ENCODE measurements at regions not wholly inside any gene's neighbourhood (a gene's known extent, or its start where the extent isn't known, plus 50 kb on each side); places are given as distances from the start of the nearest gene placed in this dataset.

GRCh38 chr11:130612291-130612851, 163.9 kb downstream of the ADAMTS15 start:
- peak; percentile 72 for DNase-seq (ENCODE audit: low read depth)

- no peak for DNase-seq (ENCODE audit: low read depth)
Measured at GRCh38 chr11:130613396-130613795, 165.0 kb downstream of the ADAMTS15 start.

- DNase-seq (ENCODE audit: low read depth), result no peak
Measured at GRCh38 chr11:130614591-130614990, 166.1 kb downstream of the ADAMTS15 start.

GRCh38 chr11:130615561-130615960, 167.1 kb downstream of the ADAMTS15 start:
- DNase-seq (ENCODE audit: low read depth), result no peak

- DNase-seq (ENCODE audit: low read depth), result no peak
Measured at GRCh38 chr11:130616573-130616972, 168.1 kb downstream of the ADAMTS15 start.

- DNase-seq (ENCODE audit: low read depth), result no peak
Measured at GRCh38 chr11:130617001-130617400, 168.6 kb downstream of the ADAMTS15 start.

- no peak for DNase-seq (ENCODE audit: low read depth)
Measured at GRCh38 chr11:130620548-130620947, 172.1 kb downstream of the ADAMTS15 start.

GRCh38 chr11:130622141-130622542, 173.7 kb downstream of the ADAMTS15 start:
- no peak for DNase-seq (ENCODE audit: low read depth)

GRCh38 chr11:130623670-130624668, 175.5 kb downstream of the ADAMTS15 start:
- no peak for DNase-seq (ENCODE audit: low read depth)

GRCh38 chr11:130624971-130625544, 176.6 kb downstream of the ADAMTS15 start:
- DNase-seq (ENCODE audit: low read depth), result no peak

GRCh38 chr11:130625578-130626306, 177.3 kb downstream of the ADAMTS15 start:
- DNase-seq (ENCODE audit: low read depth), result no peak

- no peak for DNase-seq (ENCODE audit: low read depth)
Measured at GRCh38 chr11:130629039-130629438, 180.6 kb downstream of the ADAMTS15 start.

GRCh38 chr11:130631119-130631518, 182.7 kb downstream of the ADAMTS15 start:
- peak; percentile 97 for DNase-seq (ENCODE audit: low read depth)

GRCh38 chr11:130633466-130633865, 185.0 kb downstream of the ADAMTS15 start:
- DNase-seq (ENCODE audit: low read depth), result no peak

GRCh38 chr11:130634186-130634585, 185.7 kb downstream of the ADAMTS15 start:
- DNase-seq (ENCODE audit: low read depth), result no peak

GRCh38 chr11:130634961-130635473, 186.6 kb downstream of the ADAMTS15 start:
- DNase-seq (ENCODE audit: low read depth), result peak; percentile 84

- DNase-seq (ENCODE audit: low read depth), result no peak
Measured at GRCh38 chr11:130635937-130636630, 187.6 kb downstream of the ADAMTS15 start.

GRCh38 chr11:130636722-130637464, 188.4 kb downstream of the ADAMTS15 start:
- peak; percentile 87 for DNase-seq (ENCODE audit: low read depth)

GRCh38 chr11:130637566-130637965, 189.1 kb downstream of the ADAMTS15 start:
- DNase-seq (ENCODE audit: low read depth), result no peak

- no peak for DNase-seq (ENCODE audit: low read depth)
Measured at GRCh38 chr11:130638033-130638432, 189.6 kb downstream of the ADAMTS15 start.

Measured in HT1080 (cell line).